IMR-90 (cell line): ENCODE measurements at regions not wholly inside any gene's neighbourhood (a gene's known extent, or its start where the extent isn't known, plus 50 kb on each side); places are given as distances from the start of the nearest gene placed in this dataset.

Experiments
- ATAC-seq: fragments of 200-7000 bp; cut with Tn5 transposase; 2 replicates; pipeline ENCODE4 v1.9.1; 2020; ENCODE audit warnings: low read depth, mild to moderate bottlenecking, moderate library complexity
- BruUV-seq: library from RNA; stranded (reverse); fragments of 400-500 nt; replicated peaks from 2 replicates; lab custom pipeline; 2021; lab: Mats Ljungman, UMichigan
- CTCF ChIA-PET: fragments of 300-600 bp; formaldehyde crosslinking; extraction: SDS; loops from one replicate; lab custom pipeline; 2021; ENCODE audit warnings: antibody characterized with exemption; lab: Yijun Ruan, JAX
- POLR2A ChIA-PET: fragments of 300-600 bp; sonication (Branson Sonifier 250); formaldehyde crosslinking; loops from one replicate; lab custom pipeline; 2022; ENCODE audit warnings: antibody characterized with exemption; ENCODE audit not compliant: unreplicated experiment; lab: Charles Lee
- DNase-seq: peaks from one replicate; pipeline ENCODE4 v3.0.0; 2013
- H2AFZ ChIP-seq: replicated peaks from 2 replicates; pipeline ENCODE3; 2013; ENCODE audit warnings: low read length, mild to moderate bottlenecking; ENCODE audit not compliant: poor library complexity
- H2AK5ac ChIP-seq: 2 replicates; pipeline ENCODE4 v1.6.1; 2013; ENCODE audit warnings: low read depth, low read length, inconsistent platforms
- H2AK9ac ChIP-seq: replicated peaks from 2 replicates; pipeline ENCODE3; 2013; ENCODE audit warnings: mild to moderate bottlenecking, low read depth, low read length, moderate library complexity; ENCODE audit not compliant: poor library complexity
- H2BK120ac ChIP-seq: 2 replicates; pipeline ENCODE4 v1.6.1; 2013; ENCODE audit warnings: low read depth, low read length, inconsistent platforms
- H2BK15ac ChIP-seq: 3 replicates; pipeline ENCODE4 v1.6.1; 2013; ENCODE audit warnings: low read depth, low read length, inconsistent platforms
- H2BK20ac ChIP-seq: 2 replicates; pipeline ENCODE4 v1.6.1; 2013; ENCODE audit warnings: low read depth, mild to moderate bottlenecking, inconsistent platforms, low read length, moderate library complexity
- H2BK5ac ChIP-seq: 2 replicates; pipeline ENCODE4 v1.6.1; 2013; ENCODE audit warnings: mild to moderate bottlenecking, low read depth, low read length, inconsistent platforms; ENCODE audit not compliant: poor library complexity, severe bottlenecking
- H3K14ac ChIP-seq: replicated peaks from 2 replicates; pipeline ENCODE4 v1.6.1; 2013; ENCODE audit warnings: low read depth, low read length, inconsistent platforms
- H3K18ac ChIP-seq: 2 replicates; pipeline ENCODE4 v1.6.1; 2013; ENCODE audit warnings: low read depth, low read length, control low read depth
- H3K23ac ChIP-seq: 2 replicates; pipeline ENCODE4 v1.6.1; 2013; ENCODE audit warnings: low read depth, low read length, inconsistent platforms
- H3K27ac ChIP-seq: 2 replicates; pipeline ENCODE4 v1.5.1; 2013; ENCODE audit warnings: mild to moderate bottlenecking, control low read depth, low read length; ENCODE audit not compliant: insufficient read depth
- H3K27me3 ChIP-seq: 2 replicates; pipeline ENCODE4 v1.6.1; 2013; ENCODE audit warnings: low read length; ENCODE audit not compliant: control insufficient read depth, insufficient read depth
- H3K36me3 ChIP-seq: 2 replicates; pipeline ENCODE4 v1.6.1; 2013; ENCODE audit warnings: low read length, mixed read lengths; ENCODE audit not compliant: control insufficient read depth, insufficient read depth
- H3K4ac ChIP-seq: 2 replicates; pipeline ENCODE4 v1.6.1; 2013; ENCODE audit warnings: low read depth, low read length, inconsistent platforms
- H3K4me1 ChIP-seq: 2 replicates; pipeline ENCODE4 v1.6.1; 2013; ENCODE audit warnings: low read length, mixed read lengths; ENCODE audit not compliant: control insufficient read depth, insufficient read depth
- H3K4me2 ChIP-seq: 2 replicates; pipeline ENCODE4 v1.6.1; 2013; ENCODE audit warnings: low read depth, mild to moderate bottlenecking, control low read depth, low read length, moderate library complexity
- H3K4me3 ChIP-seq: 2 replicates; pipeline ENCODE4 v1.5.1; 2013; ENCODE audit warnings: low read depth, mild to moderate bottlenecking, control low read depth, low read length, moderate library complexity; ENCODE audit not compliant: insufficient read depth
- H3K56ac ChIP-seq: 2 replicates; pipeline ENCODE4 v1.6.1; 2013; ENCODE audit warnings: low read length, inconsistent platforms; ENCODE audit not compliant: insufficient read depth; ENCODE audit errors: extremely low read depth
- H3K79me1 ChIP-seq, 2 experiments: 2 replicates each; pipeline ENCODE4 v1.6.1; 2013; ENCODE audit warnings: low read length in 2 of 2, inconsistent platforms in 1 of 2, low read depth in 1 of 2
- H3K9ac ChIP-seq: 2 replicates; pipeline ENCODE4 v1.6.1; 2013; ENCODE audit warnings: low read depth, low read length, control low read depth
- H3K9me1 ChIP-seq: 2 replicates; pipeline ENCODE4 v1.6.1; 2013; ENCODE audit warnings: low read length, inconsistent platforms; ENCODE audit not compliant: insufficient read depth
- H3K9me3 ChIP-seq: 2 replicates; pipeline ENCODE4 v1.6.1; 2013; ENCODE audit warnings: low read length; ENCODE audit not compliant: control insufficient read depth, insufficient read depth
- H4K20me1 ChIP-seq: 2 replicates; pipeline ENCODE4 v1.6.1; 2013; ENCODE audit warnings: low read length, inconsistent platforms; ENCODE audit not compliant: insufficient read depth
- H4K5ac ChIP-seq: 2 replicates; pipeline ENCODE4 v1.6.1; 2013; ENCODE audit warnings: mild to moderate bottlenecking, low read depth, low read length, control low read depth
- H4K8ac ChIP-seq, 2 experiments: 2 replicates each; pipeline ENCODE4 v1.6.1; 2013; ENCODE audit warnings: low read depth in 2 of 2, low read length in 2 of 2, control low read depth in 1 of 2, inconsistent platforms in 1 of 2
- H4K91ac ChIP-seq: 2 replicates; pipeline ENCODE4 v1.6.1; 2013; ENCODE audit warnings: low read depth, low read length, inconsistent platforms; ENCODE audit not compliant: insufficient read depth
- CEBPB ChIP-seq: IDR thresholded peaks from 2 replicates; pipeline ENCODE4 v1.6.1; 2012; ENCODE audit warnings: low read depth, low read length, improper control_type of control experiment
- CHD1 ChIP-seq: IDR thresholded peaks from 2 replicates; pipeline ENCODE4 v1.6.1; 2012; ENCODE audit warnings: low read depth, low read length, improper control_type of control experiment
- ELK1 ChIP-seq: fragments of 150-350 bp; IDR thresholded peaks from 2 replicates; pipeline ENCODE4 v1.6.1; 2016; ENCODE audit warnings: low read depth, mild to moderate bottlenecking, low read length, moderate library complexity, borderline replicate concordance
- FOS ChIP-seq: fragments of 150-350 bp; IDR thresholded peaks from 2 replicates; pipeline ENCODE4 v1.6.1; 2016; ENCODE audit warnings: low read depth, low read length
- MAFK ChIP-seq: IDR thresholded peaks from 2 replicates; pipeline ENCODE4 v1.6.1; 2012; ENCODE audit warnings: low read depth, low read length, improper control_type of control experiment
- MAZ ChIP-seq: IDR thresholded peaks from 2 replicates; pipeline ENCODE4 v1.6.1; 2012; ENCODE audit warnings: low read depth, mild to moderate bottlenecking, low read length, improper control_type of control experiment, moderate library complexity, borderline replicate concordance
- NFE2L2 ChIP-seq: fragments of 150-350 bp; IDR thresholded peaks from 2 replicates; pipeline ENCODE4 v1.6.1; 2016; ENCODE audit warnings: low read depth, mild to moderate bottlenecking, low read length
- POLR2A ChIP-seq: IDR thresholded peaks from 2 replicates; pipeline ENCODE4 v1.6.1; 2012; ENCODE audit warnings: mild to moderate bottlenecking, low read depth, low read length
- RAD21 ChIP-seq: IDR thresholded peaks from 2 replicates; pipeline ENCODE4 v1.6.1; 2012; ENCODE audit warnings: low read length, improper control_type of control experiment
- RCOR1 ChIP-seq: IDR thresholded peaks from 2 replicates; pipeline ENCODE4 v1.6.1; 2012; ENCODE audit warnings: mild to moderate bottlenecking, low read length, improper control_type of control experiment; ENCODE audit not compliant: insufficient replicate concordance
- RFX5 ChIP-seq: IDR thresholded peaks from 2 replicates; pipeline ENCODE4 v1.8.0; 2012; ENCODE audit warnings: low read depth, mild to moderate bottlenecking, low read length, moderate library complexity
- SMC3 ChIP-seq: fragments of 150-350 bp; IDR thresholded peaks from 2 replicates; pipeline ENCODE4 v1.6.1; 2016; ENCODE audit warnings: low read depth, mild to moderate bottlenecking, antibody characterized with exemption, low read length, moderate library complexity
- USF2 ChIP-seq: fragments of 150-350 bp; IDR thresholded peaks from 2 replicates; pipeline ENCODE4 v1.6.1; 2017; ENCODE audit warnings: mild to moderate bottlenecking, antibody characterized with exemption, low read length, low read depth
- WGBS, 2 experiments: methylation state at CpG; one replicate each; pipeline versions ENCODE4 v1.1.5 to v1.1.7; 2013; ENCODE audit warnings: missing lambda C conversion rate in 2 of 2; ENCODE audit not compliant: insufficient read length in 1 of 2; ENCODE audit errors: extremely low coverage in 2 of 2; 5-methylcytosine and 5-hydroxymethylcytosine counted together
- dilution Hi-C: fragments of 300-500 bp; cut with HindIII; formaldehyde crosslinking; loops from one replicate; pipeline ENCODE4 v1.14.3; 2018; ENCODE audit warnings: low sequenced_read_pairs; ENCODE audit not compliant: unreplicated experiment
- in situ Hi-C: fragments of 300-500 bp; cut with MboI; formaldehyde crosslinking; loops from 3 replicates; pipeline ENCODE4 v1.14.3; 2019; ENCODE audit warnings: low sequenced_read_pairs, inconsistent platforms, mixed read lengths
- intact Hi-C: fragments of 100-400 bp; cut with micrococcal nuclease; formaldehyde crosslinking; loops from 2 replicates; pipeline ENCODE4 v1.10.0; 2022

GRCh38 chr13:39910041-39910440, 254.6 kb downstream of the COG6 start:
- no peak overlapping the region for H3K23ac ChIP-seq
- no peak overlapping the region for H3K14ac ChIP-seq
- WGBS, 2 experiments: 20% methylated on average over 1 of the region's 1 CpG; no CpG with 5 or more reads in 1 of the 2 experiments
- no peak overlapping the region for H3K4me2 ChIP-seq
- dilution Hi-C loops: no loop called here
- peaks cover 1% of the 10 kb centered on the region; the same call in 1 of the 2 replicates for H3K27me3 ChIP-seq
- no peak overlapping the region for H2BK15ac ChIP-seq
- no peak overlapping the region for H4K91ac ChIP-seq
- H2AK9ac ChIP-seq: no peak overlapping the region
- H3K18ac ChIP-seq: no peak overlapping the region
- H3K79me1 ChIP-seq: no peaks in the 10 kb centered on the region
- ChIA-PET POLR2A (no interaction called here), CTCF (no interaction called here)
- no peak overlapping the region for H3K4ac ChIP-seq
- H3K56ac ChIP-seq: no peak overlapping the region
- no peaks in the 10 kb centered on the region for H3K4me1 ChIP-seq
- H3K4me3 ChIP-seq: no peak overlapping the region
- no peaks in the 10 kb centered on the region for H3K36me3 ChIP-seq
- BruUV-seq: no TSS peak
- H2BK20ac ChIP-seq: no peak overlapping the region
- no peaks in the 10 kb centered on the region for H3K9me1 ChIP-seq
- TF ChIP-seq MAZ (no peak), FOS (no peak), RCOR1 (no peak), CEBPB (no peak), MAFK (no peak), USF2 (no peak), POLR2A (no peak), SMC3 (no peak), ELK1 (no peak), CHD1 (no peak), RFX5 (no peak), NFE2L2 (no peak), RAD21 (no peak)
- H2BK5ac ChIP-seq: no peak overlapping the region
- no peaks in the 10 kb centered on the region for H3K9me3 ChIP-seq
- H3K9ac ChIP-seq: no peak overlapping the region
- no peak overlapping the region for H2AK5ac ChIP-seq
- H2AFZ ChIP-seq: no peak overlapping the region
- H2BK120ac ChIP-seq: no peak overlapping the region
- in situ Hi-C loops: no loop called here
- H4K8ac ChIP-seq: no peak overlapping the region
- intact Hi-C loops: no loop called here
- ATAC-seq: no peak
- H3K27ac ChIP-seq: no peak overlapping the region
- no peaks in the 10 kb centered on the region for H4K20me1 ChIP-seq
- no peak for DNase-seq
- H4K5ac ChIP-seq: no peak overlapping the region
